H1 (cell line): ENCODE measurements at regions not wholly inside any gene's neighbourhood (a gene's known extent, or its start where the extent isn't known, plus 50 kb on each side); places are given as distances from the start of the nearest gene placed in this dataset.

Experiments
- CTCF ChIA-PET: fragments of 300-600 bp; sonication (Branson Sonifier 250); formaldehyde crosslinking; loops from one replicate; lab custom pipeline; 2021; ENCODE audit not compliant: partially characterized antibody; lab: Charles Lee
- POLR2A ChIA-PET: fragments of 300-600 bp; sonication (Branson Sonifier 250); formaldehyde crosslinking; loops from one replicate; lab custom pipeline; 2021; ENCODE audit warnings: inconsistent platforms; ENCODE audit not compliant: partially characterized antibody; lab: Charles Lee
- DNase-seq, 2 experiments: peaks; one replicate each; pipeline versions ENCODE4 v3.0.0 to v3.0.0-alpha.2; 2010 to 2022; ENCODE audit warnings: low spot score in 2 of 2, low read depth in 1 of 2, mixed read lengths in 1 of 2
- FAIRE-seq: peaks from 2 replicates; lab custom pipeline; 2011; peaks lifted over from hg19 to GRCh38; lab: Jason Lieb, UNC
- H2AFZ ChIP-seq: 2 replicates; pipeline ENCODE4 v1.8.1; 2012; ENCODE audit warnings: low read length, inconsistent platforms
- H2AK5ac ChIP-seq: 2 replicates; pipeline ENCODE4 v1.6.1; 2013; ENCODE audit warnings: low read depth, low read length
- H2BK120ac ChIP-seq: replicated peaks from 2 replicates; pipeline ENCODE3; 2013; ENCODE audit warnings: low read depth, low read length, inconsistent platforms
- H2BK12ac ChIP-seq: 2 replicates; pipeline ENCODE4 v1.6.1; 2013; ENCODE audit warnings: low read depth, low read length
- H2BK15ac ChIP-seq: 2 replicates; pipeline ENCODE4 v1.6.1; 2013; ENCODE audit warnings: low read length
- H2BK20ac ChIP-seq: 2 replicates; pipeline ENCODE4 v1.6.1; 2013; ENCODE audit warnings: low read length
- H2BK5ac ChIP-seq: 2 replicates; pipeline ENCODE4 v1.6.1; 2013; ENCODE audit warnings: low read depth, low read length
- H3K14ac ChIP-seq: 2 replicates; pipeline ENCODE4 v1.6.1; 2013; ENCODE audit warnings: inconsistent platforms; ENCODE audit not compliant: insufficient read length
- H3K18ac ChIP-seq: 2 replicates; pipeline ENCODE4 v1.6.1; 2013; ENCODE audit warnings: low read length; ENCODE audit errors: extremely low read depth
- H3K23ac ChIP-seq: 2 replicates; pipeline ENCODE4 v1.6.1; 2013; ENCODE audit warnings: inconsistent platforms; ENCODE audit not compliant: insufficient read length
- H3K23me2 ChIP-seq: 2 replicates; pipeline ENCODE4 v1.6.1; 2013; ENCODE audit warnings: low read depth, low read length
- H3K27ac ChIP-seq: 2 replicates; pipeline ENCODE4 v1.6.1; 2011; ENCODE audit warnings: low read depth, low read length, inconsistent platforms
- H3K27me3 ChIP-seq, 4 experiments: replicated peaks in 1 of 4; 1 replicate in 1 of 4; 2 replicates in 3 of 4; pipeline versions ENCODE4 v1.6.1 to v1.8.1; 2011 to 2013; ENCODE audit warnings: low read length in 3 of 4, mild to moderate bottlenecking in 3 of 4, inconsistent platforms in 2 of 4, mixed read lengths in 2 of 4, moderate library complexity in 1 of 4; ENCODE audit not compliant: control insufficient read depth in 3 of 4, insufficient read depth in 3 of 4; ENCODE audit errors: extremely low read depth in 1 of 4
- H3K36me3 ChIP-seq, 4 experiments: 2 replicates each; pipeline versions ENCODE4 v1.6.1 to v1.8.1; 2011 to 2013; ENCODE audit warnings: mild to moderate bottlenecking in 4 of 4, low read length in 3 of 4, moderate library complexity in 2 of 4, control low read depth in 1 of 4, inconsistent platforms in 1 of 4; ENCODE audit not compliant: insufficient read depth in 4 of 4, control insufficient read depth in 2 of 4
- H3K4ac ChIP-seq: replicated peaks from 2 replicates; pipeline ENCODE3; 2013; ENCODE audit warnings: low read length, low read depth, mixed read lengths, inconsistent platforms; ENCODE audit not compliant: insufficient read length
- H3K4me1 ChIP-seq, 4 experiments: replicated peaks in 1 of 4; 1 replicate in 1 of 4; 2 replicates in 3 of 4; pipeline versions ENCODE4 v1.6.1 to v1.8.1; 2011 to 2013; ENCODE audit warnings: low read length in 3 of 4, inconsistent platforms in 2 of 4, mixed read lengths in 1 of 4; ENCODE audit not compliant: insufficient read depth in 4 of 4, control insufficient read depth in 3 of 4
- H3K4me2 ChIP-seq, 2 experiments: 2 replicates each; pipeline versions ENCODE4 v1.6.1 to v1.8.1; 2011 to 2013; ENCODE audit warnings: low read depth in 2 of 2, low read length in 2 of 2, control low read depth in 1 of 2, inconsistent platforms in 1 of 2, mild to moderate bottlenecking in 1 of 2; ENCODE audit not compliant: insufficient read depth in 1 of 2
- H3K4me3 ChIP-seq, 4 experiments: fragments of 200-600, 300-600 bp in 1 of 4; sonication (generic), shearing (Covaris generic), sonication (Bioruptor Twin) in 1 of 4; 2 replicates each; pipeline versions ENCODE4 v1.5.1 to v1.8.1; 2011 to 2016; ENCODE audit warnings: low read length in 4 of 4, low read depth in 3 of 4, control low read depth in 2 of 4, inconsistent platforms in 2 of 4, mild to moderate bottlenecking in 2 of 4, mixed read lengths in 1 of 4, moderate library complexity in 1 of 4; ENCODE audit not compliant: insufficient read depth in 2 of 4; ENCODE audit errors: extremely low read depth in 1 of 4
- H3K56ac ChIP-seq: replicated peaks from 2 replicates; pipeline ENCODE3; 2013; ENCODE audit warnings: low read depth, mild to moderate bottlenecking, mixed read lengths, low read length, inconsistent platforms; ENCODE audit not compliant: insufficient read length
- H3K79me1 ChIP-seq: 2 replicates; pipeline ENCODE4 v1.6.1; 2013; ENCODE audit warnings: low read depth, low read length, control low read depth
- H3K79me2 ChIP-seq, 2 experiments: 2 replicates each; pipeline versions ENCODE4 v1.6.1 to v1.8.1; 2012 to 2013; ENCODE audit warnings: low read length in 2 of 2, mild to moderate bottlenecking in 2 of 2, inconsistent platforms in 1 of 2; ENCODE audit not compliant: insufficient read depth in 2 of 2, control insufficient read depth in 1 of 2
- H3K9ac ChIP-seq, 4 experiments: replicated peaks in 1 of 4; 1 replicate in 1 of 4; 2 replicates in 3 of 4; pipeline versions ENCODE4 v1.6.1 to v1.8.1; 2011 to 2013; ENCODE audit warnings: low read depth in 3 of 4, low read length in 3 of 4, control low read depth in 2 of 4, mild to moderate bottlenecking in 2 of 4, moderate library complexity in 2 of 4, inconsistent platforms in 1 of 4; ENCODE audit errors: extremely low read depth in 1 of 4
- H3K9me3 ChIP-seq, 2 experiments: 2 replicates each; pipeline versions ENCODE4 v1.6.1 to v1.8.1; 2012 to 2013; ENCODE audit warnings: mild to moderate bottlenecking in 2 of 2, moderate library complexity in 2 of 2, control low read depth in 1 of 2, inconsistent platforms in 1 of 2, low read depth in 1 of 2, low read length in 1 of 2, mixed read lengths in 1 of 2; ENCODE audit not compliant: insufficient read depth in 2 of 2
- H4K20me1 ChIP-seq, 2 experiments: replicated peaks in 1 of 2; 2 replicates each; pipeline versions ENCODE3 to v1.8.1; 2011 to 2013; ENCODE audit warnings: inconsistent platforms in 2 of 2, low read length in 2 of 2, mild to moderate bottlenecking in 1 of 2; ENCODE audit not compliant: insufficient read depth in 2 of 2, control insufficient read depth in 1 of 2
- H4K5ac ChIP-seq: 2 replicates; pipeline ENCODE4 v1.6.1; 2013; ENCODE audit warnings: low read length, low read depth, mixed read lengths, inconsistent platforms; ENCODE audit not compliant: insufficient read length
- H4K8ac ChIP-seq: 2 replicates; pipeline ENCODE4 v1.8.0; 2013; ENCODE audit warnings: mild to moderate bottlenecking, moderate library complexity, low read length, inconsistent platforms; ENCODE audit not compliant: insufficient read depth; ENCODE audit errors: extremely low read depth
- H4K91ac ChIP-seq: replicated peaks from 2 replicates; pipeline ENCODE3; 2013; ENCODE audit warnings: low read length, mixed read lengths, inconsistent platforms; ENCODE audit not compliant: insufficient read length
- BACH1 ChIP-seq: IDR thresholded peaks from 2 replicates; pipeline ENCODE4 v1.6.1; 2012; ENCODE audit warnings: low read length, improper control_type of control experiment
- CREB1 ChIP-seq: IDR thresholded peaks from 2 replicates; pipeline ENCODE4 v1.6.1; 2012; ENCODE audit warnings: inconsistent platforms
- EGR1 ChIP-seq: IDR thresholded peaks from 2 replicates; pipeline ENCODE4 v1.6.1; 2011; ENCODE audit warnings: low read depth, low read length, borderline replicate concordance
- KDM1A ChIP-seq: fragments of 200-600, 300-600 bp; sonication (generic); IDR thresholded peaks from 2 replicates; pipeline ENCODE4 v1.7.1; 2016; ENCODE audit warnings: mild to moderate bottlenecking, low read length, borderline replicate concordance
- RBBP5 ChIP-seq: IDR thresholded peaks from 2 replicates; pipeline ENCODE4 v1.7.1; 2012; ENCODE audit warnings: low read depth, mild to moderate bottlenecking, inconsistent platforms, low read length, moderate library complexity, borderline replicate concordance
- WGBS, 2 experiments: shearing (Covaris generic) in 1 of 2; methylation state at CpG; one replicate each; pipeline versions ENCODE4 v1.1.6 to v1.1.7; 2013 to 2015; ENCODE audit warnings: low lambda C conversion rate in 2 of 2, mixed read lengths in 2 of 2, inconsistent platforms in 1 of 2, low coverage in 1 of 2, missing lambda C conversion rate in 1 of 2; ENCODE audit not compliant: insufficient replicate concordance in 2 of 2, insufficient coverage in 1 of 2, insufficient read length in 1 of 2; ENCODE audit errors: extremely low coverage in 1 of 2, missing lambda C conversion rate in 1 of 2; 5-methylcytosine and 5-hydroxymethylcytosine counted together
- TF ChIP-seq, protein P1 (sequence below): IDR thresholded peaks from 2 replicates; pipeline ENCODE4 v1.6.1; 2012; ENCODE audit warnings: inconsistent platforms
- TF ChIP-seq, protein P2 (sequence below), 3 experiments: IDR thresholded peaks; 1 replicate in 2 of 3; 2 replicates in 1 of 3; pipeline versions ENCODE4 v1.5.1 to v1.6.1; 2011; ENCODE audit warnings: low read length in 3 of 3, mild to moderate bottlenecking in 3 of 3, inconsistent platforms in 2 of 3, low read depth in 1 of 3, moderate library complexity in 1 of 3; ENCODE audit not compliant: insufficient read depth in 1 of 3; ENCODE audit errors: control extremely low read depth in 1 of 3

DNA sequence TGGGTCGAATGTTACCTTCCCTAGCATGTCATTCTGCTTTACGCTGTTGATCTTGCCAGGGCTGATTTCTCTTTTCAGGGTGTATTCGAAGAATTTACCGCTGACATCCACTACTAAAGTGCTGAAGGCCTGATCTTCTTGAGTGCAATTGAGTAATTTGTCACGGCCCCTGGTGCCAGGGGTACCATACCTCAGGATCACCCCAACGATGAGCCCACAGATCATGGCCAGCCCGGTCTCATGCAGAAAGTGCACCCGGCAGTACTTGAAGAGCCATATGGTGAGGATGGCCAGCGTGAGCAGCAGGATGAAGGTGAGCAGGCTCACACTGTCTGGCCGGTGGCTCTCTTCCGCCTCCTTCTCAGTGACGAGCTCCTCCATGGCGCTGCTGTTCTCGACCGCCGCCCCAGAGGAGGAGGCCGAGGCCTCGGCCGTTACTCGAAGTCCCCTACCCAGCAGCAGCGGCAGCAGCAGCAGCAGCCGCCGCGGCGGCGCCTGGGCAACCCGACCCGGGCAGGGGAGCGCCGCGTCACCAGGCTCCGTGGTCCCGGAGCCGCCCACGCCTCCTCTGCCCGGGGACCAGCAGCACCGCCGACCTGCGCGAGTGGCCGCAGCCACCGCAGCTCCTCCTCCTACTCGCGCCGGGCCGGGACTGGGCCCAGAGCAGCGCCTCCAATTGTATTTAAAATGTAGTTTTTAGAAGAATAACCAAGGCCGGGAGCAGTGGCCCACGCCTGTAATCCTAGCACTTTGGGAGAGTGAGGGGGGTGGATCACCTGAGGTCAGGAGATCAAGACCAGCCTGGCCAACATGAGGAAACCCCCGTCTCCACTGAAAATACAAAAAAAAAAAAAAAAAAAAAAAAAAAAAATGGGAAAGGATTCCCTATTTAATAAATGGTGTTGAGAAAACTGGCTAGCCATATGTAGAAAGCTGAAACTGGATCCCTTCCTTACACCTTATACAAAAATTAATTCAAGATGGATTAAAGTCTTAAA, 58.5 kb upstream of the TMPO start:
- H2BK12ac ChIP-seq: peak overlapping the region; percentile 21; the same call in 1 of the 2 replicates
- H3K18ac ChIP-seq: peak overlapping the region; percentile 72
- H3K4me3 ChIP-seq: peak overlapping the region; percentile 16 to 58 (median 37); a peak in 7 of 8 replicates
- no peak overlapping the region; the same call in 1 of the 2 replicates for H2BK5ac ChIP-seq
- no peaks in the 10 kb centered on the region for H3K9me3 ChIP-seq
- peak overlapping the region; percentile 88 for H4K8ac ChIP-seq
- peaks cover 3 to 6% (median 4%) of the 10 kb centered on the region in 4 experiments; a peak in 5 of 7 replicates for H3K4me1 ChIP-seq
- DNase-seq (peak; percentile 46 to 75), FAIRE-seq (no peak)
- no peak overlapping the region for H2AK5ac ChIP-seq
- no peaks in the 10 kb centered on the region for H3K79me2 ChIP-seq
- H3K23me2 ChIP-seq: peaks cover 2% of the 10 kb centered on the region; the same call in 1 of the 2 replicates
- H2BK120ac ChIP-seq: peak overlapping the region; percentile 76
- 0 out of 2 replicates have a peak overlapping the region, but pooled peaks have one; percentile 40 for H2BK15ac ChIP-seq
- peak overlapping the region; percentile 49 for H3K56ac ChIP-seq
- peak overlapping the region; percentile 98 for H4K91ac ChIP-seq
- H3K23ac ChIP-seq: no peak overlapping the region
- no peaks in the 10 kb centered on the region for H3K36me3 ChIP-seq
- no peak overlapping the region for H4K5ac ChIP-seq
- peak overlapping the region; percentile 96 for H3K4ac ChIP-seq
- peak overlapping the region; percentile 62 to 63 for H3K4me2 ChIP-seq
- peak overlapping the region; percentile 62; the same call in 1 of the 2 replicates for H2BK20ac ChIP-seq
- H3K14ac ChIP-seq: no peak overlapping the region
- ChIA-PET CTCF (interaction anchor here (0.6 to 2.2 kb wide), 8 partner anchors 11 to 1910 kb away, joined by 3 to 16 read pairs (median 4); partner anchors contain the start of gene TMPO), POLR2A (interaction anchor here (0.9 to 1.5 kb wide), 7 partner anchors 27 to 56 kb away, joined by 3 to 5 read pairs (median 3); no protein-coding TSS in a partner anchor)
- H2AFZ ChIP-seq: peak overlapping the region; percentile 98
- H3K27ac ChIP-seq: no peak overlapping the region
- no peaks in the 10 kb centered on the region for H3K79me1 ChIP-seq
- 21% methylated on average over 42 of the region's 50 CpGs; no CpG with 5 or more reads in 1 of the 2 experiments for WGBS, 2 experiments
- H3K27me3 ChIP-seq: peaks cover 0 to 8% (median 5%) of the 10 kb centered on the region in 4 experiments; a peak in 3 of 7 replicates
- H3K9ac ChIP-seq: peak overlapping the region in 3 of 4 experiments; percentile 13 to 36 (median 26); a peak in 5 of 7 replicates
- no peaks in the 10 kb centered on the region for H4K20me1 ChIP-seq
- TF ChIP-seq, protein P1, sequence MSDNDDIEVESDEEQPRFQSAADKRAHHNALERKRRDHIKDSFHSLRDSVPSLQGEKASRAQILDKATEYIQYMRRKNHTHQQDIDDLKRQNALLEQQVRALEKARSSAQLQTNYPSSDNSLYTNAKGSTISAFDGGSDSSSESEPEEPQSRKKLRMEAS: peak; percentile 66; the same call in 1 of the 2 replicates
- TF ChIP-seq BACH1 (peak; percentile 50; the same call in 1 of the 2 replicates), KDM1A (peak; percentile 53; the same call in 1 of the 2 replicates), RBBP5 (peak; percentile 71; the same call in 1 of the 2 replicates), CREB1 (peak; percentile 59), EGR1 (peak; percentile 93)
- TF ChIP-seq, protein P2, sequence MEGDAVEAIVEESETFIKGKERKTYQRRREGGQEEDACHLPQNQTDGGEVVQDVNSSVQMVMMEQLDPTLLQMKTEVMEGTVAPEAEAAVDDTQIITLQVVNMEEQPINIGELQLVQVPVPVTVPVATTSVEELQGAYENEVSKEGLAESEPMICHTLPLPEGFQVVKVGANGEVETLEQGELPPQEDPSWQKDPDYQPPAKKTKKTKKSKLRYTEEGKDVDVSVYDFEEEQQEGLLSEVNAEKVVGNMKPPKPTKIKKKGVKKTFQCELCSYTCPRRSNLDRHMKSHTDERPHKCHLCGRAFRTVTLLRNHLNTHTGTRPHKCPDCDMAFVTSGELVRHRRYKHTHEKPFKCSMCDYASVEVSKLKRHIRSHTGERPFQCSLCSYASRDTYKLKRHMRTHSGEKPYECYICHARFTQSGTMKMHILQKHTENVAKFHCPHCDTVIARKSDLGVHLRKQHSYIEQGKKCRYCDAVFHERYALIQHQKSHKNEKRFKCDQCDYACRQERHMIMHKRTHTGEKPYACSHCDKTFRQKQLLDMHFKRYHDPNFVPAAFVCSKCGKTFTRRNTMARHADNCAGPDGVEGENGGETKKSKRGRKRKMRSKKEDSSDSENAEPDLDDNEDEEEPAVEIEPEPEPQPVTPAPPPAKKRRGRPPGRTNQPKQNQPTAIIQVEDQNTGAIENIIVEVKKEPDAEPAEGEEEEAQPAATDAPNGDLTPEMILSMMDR (IDR thresholded peaks at IDR 0.05; ENCODE audit: control extremely low read depth in 1 of 3, insufficient read depth in 1 of 3, low read depth in 1 of 3, low read length in 3 of 3): 0 out of 4 replicates have a peak, but pooled peaks of 1 of the 3 experiments have one; percentile 7
